AG10803 (cell line): ENCODE measurements at regions not wholly inside any gene's neighbourhood (a gene's known extent, or its start where the extent isn't known, plus 50 kb on each side); places are given as distances from the start of the nearest gene placed in this dataset.

Source experiments
- DNase-seq: peaks from one replicate; pipeline ENCODE4 v3.0.0; 2010; ENCODE audit warnings: low read depth
- H3K4me3 ChIP-seq: 2 replicates; pipeline ENCODE4 v1.5.1; 2011; ENCODE audit warnings: mild to moderate bottlenecking, low read length, control low read depth
- TF ChIP-seq, protein P1 (sequence below): conservative IDR thresholded peaks from 2 replicates; pipeline ENCODE4 v1.5.1; 2011; ENCODE audit warnings: mild to moderate bottlenecking, low read length, control low read depth, inconsistent platforms

- TF ChIP-seq, protein P1, sequence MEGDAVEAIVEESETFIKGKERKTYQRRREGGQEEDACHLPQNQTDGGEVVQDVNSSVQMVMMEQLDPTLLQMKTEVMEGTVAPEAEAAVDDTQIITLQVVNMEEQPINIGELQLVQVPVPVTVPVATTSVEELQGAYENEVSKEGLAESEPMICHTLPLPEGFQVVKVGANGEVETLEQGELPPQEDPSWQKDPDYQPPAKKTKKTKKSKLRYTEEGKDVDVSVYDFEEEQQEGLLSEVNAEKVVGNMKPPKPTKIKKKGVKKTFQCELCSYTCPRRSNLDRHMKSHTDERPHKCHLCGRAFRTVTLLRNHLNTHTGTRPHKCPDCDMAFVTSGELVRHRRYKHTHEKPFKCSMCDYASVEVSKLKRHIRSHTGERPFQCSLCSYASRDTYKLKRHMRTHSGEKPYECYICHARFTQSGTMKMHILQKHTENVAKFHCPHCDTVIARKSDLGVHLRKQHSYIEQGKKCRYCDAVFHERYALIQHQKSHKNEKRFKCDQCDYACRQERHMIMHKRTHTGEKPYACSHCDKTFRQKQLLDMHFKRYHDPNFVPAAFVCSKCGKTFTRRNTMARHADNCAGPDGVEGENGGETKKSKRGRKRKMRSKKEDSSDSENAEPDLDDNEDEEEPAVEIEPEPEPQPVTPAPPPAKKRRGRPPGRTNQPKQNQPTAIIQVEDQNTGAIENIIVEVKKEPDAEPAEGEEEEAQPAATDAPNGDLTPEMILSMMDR = no peak
- no peak for DNase-seq
- H3K4me3 ChIP-seq = no peak overlapping the region
These were observed 480.1 kb upstream of the SLC10A2 start for GRCh38 chr13:103546271-103546670.

DNA sequence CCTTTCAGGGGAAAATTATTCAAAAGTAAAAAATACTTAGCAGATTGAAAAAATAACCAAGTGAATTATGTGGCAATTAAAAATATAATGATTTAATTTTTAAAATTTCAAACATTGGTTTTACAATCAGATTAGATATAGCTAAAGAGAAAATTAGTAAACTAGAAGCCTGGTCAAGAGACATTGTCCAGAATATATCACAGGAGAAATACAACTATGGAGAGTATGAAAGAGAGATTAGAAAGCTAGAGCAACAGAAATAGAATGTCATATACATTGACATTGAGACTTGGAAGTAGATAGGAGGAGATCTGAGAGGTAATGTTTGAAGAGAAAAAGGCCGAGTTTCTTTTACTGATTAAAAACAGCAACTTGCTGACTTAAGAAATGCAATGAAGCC, 476.4 kb upstream of the SLC10A2 start:
- TF ChIP-seq, protein P1 = no peak
- no peak overlapping the region for H3K4me3 ChIP-seq

DNA sequence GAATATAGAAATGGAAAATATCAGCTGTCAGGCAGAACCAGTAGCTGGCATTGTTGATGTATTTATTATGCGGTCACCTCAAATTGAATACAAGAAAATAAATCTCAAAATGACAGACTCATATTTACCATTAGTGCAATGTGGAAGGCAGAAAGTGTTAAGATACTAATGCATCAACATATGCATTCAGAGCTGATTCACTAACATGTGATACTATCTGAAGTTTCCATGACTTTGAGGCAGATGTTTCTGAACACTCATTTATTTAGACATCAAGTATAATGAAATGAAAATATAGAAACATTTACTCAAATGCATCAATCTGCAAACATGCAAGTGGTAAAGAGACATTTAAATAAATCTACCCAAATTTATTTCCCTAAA, 474.2 kb upstream of the SLC10A2 start:
- TF ChIP-seq, protein P1 = no peak
- DNase-seq = no peak

More for the DNA sequence above, 476.4 kb upstream of the SLC10A2 start:
- DNase-seq = no peak

GRCh38 chr13:103539721-103540381, 473.6 kb upstream of the SLC10A2 start:
- DNase-seq = no peak
- TF ChIP-seq, protein P1 = no peak

More for the DNA sequence above, 474.2 kb upstream of the SLC10A2 start:
- no peak overlapping the region for H3K4me3 ChIP-seq

DNA sequence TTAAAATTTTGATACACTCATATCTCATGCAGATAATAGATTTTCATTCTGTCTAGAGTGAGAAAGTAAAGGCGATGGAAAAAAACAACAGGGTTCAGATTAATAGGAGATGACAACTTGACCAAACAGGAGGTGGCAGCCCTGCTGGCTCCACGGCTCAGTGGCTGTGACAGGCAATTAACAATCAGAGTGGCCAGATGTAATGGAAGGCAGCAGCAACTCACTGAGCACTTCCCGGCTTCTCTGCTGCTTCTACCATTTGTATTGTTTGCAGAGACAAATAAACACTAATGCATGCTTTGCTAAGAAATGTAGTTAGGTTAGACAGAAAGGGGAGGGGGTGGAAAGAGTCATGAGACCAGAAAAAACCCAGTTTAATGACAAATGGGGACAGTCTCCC, 473.0 kb upstream of the SLC10A2 start:
- DNase-seq = no peak

More at GRCh38 chr13:103539721-103540381, 473.6 kb upstream of the SLC10A2 start:
- no peak overlapping the region for H3K4me3 ChIP-seq

GRCh38 chr13:103537616-103538015, 471.4 kb upstream of the SLC10A2 start:
- TF ChIP-seq, protein P1 = no peak
- no peak for DNase-seq
- H3K4me3 ChIP-seq = no peak overlapping the region

More for the DNA sequence above, 473.0 kb upstream of the SLC10A2 start:
- TF ChIP-seq, protein P1 = no peak
- no peak overlapping the region for H3K4me3 ChIP-seq

DNA sequence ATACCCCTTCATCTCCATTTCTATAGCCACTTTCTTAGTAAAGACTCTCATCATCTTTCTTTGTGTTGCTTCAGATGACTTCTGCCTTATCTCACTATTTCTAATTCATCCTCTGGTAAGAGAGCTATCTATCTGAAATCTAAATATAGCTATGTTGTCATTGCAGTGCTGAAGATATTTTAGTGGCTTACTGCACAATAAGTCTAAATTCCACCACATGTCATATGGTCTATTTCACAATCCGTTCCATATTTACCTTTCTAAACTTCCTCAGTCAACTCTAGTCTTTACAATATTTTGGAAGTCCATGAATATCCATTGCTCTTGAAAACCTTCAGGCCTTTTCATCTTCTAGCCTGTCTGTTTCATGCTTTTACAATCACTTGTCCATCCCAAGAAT, 465.1 kb upstream of the SLC10A2 start:
- no peak for DNase-seq
- no peak overlapping the region for H3K4me3 ChIP-seq
- TF ChIP-seq, protein P1 = no peak
